Progenitor cell of endocrine pancreas (in vitro differentiated cells): ENCODE measurements at regions not wholly inside any gene's neighbourhood (a gene's known extent, or its start where the extent isn't known, plus 50 kb on each side); places are given as distances from the start of the nearest gene placed in this dataset.

Experiments used
- DNase-seq: peaks from one replicate; pipeline ENCODE4 v3.0.0; 2021; ENCODE audit warnings: low spot score; ENCODE audit not compliant: unreplicated experiment
- H3K27ac Mint-ChIP-seq: 2 replicates; pipeline ENCODE4 v1.8.0; 2021; ENCODE audit warnings: mild to moderate bottlenecking, moderate library complexity, mixed read lengths
- H3K27me3 Mint-ChIP-seq: 2 replicates; pipeline ENCODE4 v1.8.0; 2021; ENCODE audit warnings: mixed read lengths
- H3K36me3 Mint-ChIP-seq: 2 replicates; pipeline ENCODE4 v1.8.0; 2022; ENCODE audit warnings: mixed read lengths; ENCODE audit not compliant: insufficient read depth
- H3K4me1 Mint-ChIP-seq: 2 replicates; pipeline ENCODE4 v1.8.0; 2021; ENCODE audit warnings: low read depth, mixed read lengths
- H3K4me3 Mint-ChIP-seq: 2 replicates; pipeline ENCODE4 v1.8.0; 2021; ENCODE audit warnings: low read depth, mild to moderate bottlenecking, moderate library complexity, mixed read lengths
- H3K9me3 Mint-ChIP-seq: 2 replicates; pipeline ENCODE4 v1.8.0; 2021; ENCODE audit warnings: low read depth, mixed read lengths
- TF ChIP-seq, protein P1 (sequence below): fragments of 200-600 bp; sonication (generic); IDR thresholded peaks from one replicate; pipeline ENCODE4 v1.5.0; 2021; ENCODE audit warnings: antibody characterized with exemption, mild to moderate bottlenecking; ENCODE audit not compliant: unreplicated experiment

DNA sequence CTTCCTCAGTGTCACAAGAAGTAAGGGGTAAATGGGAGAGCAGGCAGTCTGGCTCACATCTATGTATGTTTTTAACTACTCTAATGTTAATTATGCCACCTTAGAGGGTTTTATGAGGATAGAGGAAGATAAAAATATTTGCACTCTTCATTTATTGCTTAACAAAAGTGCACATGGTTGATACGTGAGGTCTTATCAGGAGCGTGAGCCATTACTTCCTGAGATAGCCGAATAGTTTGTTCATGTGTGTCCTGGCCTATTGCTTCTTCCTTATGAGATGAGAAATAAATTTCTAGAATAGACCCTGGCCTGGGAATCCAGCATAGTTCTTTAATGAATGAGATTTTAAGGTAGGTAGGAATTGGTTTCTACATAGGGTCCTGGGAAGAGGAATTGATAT lies 471.1 kb upstream of the B3GALT2 start:
- H3K36me3 Mint-ChIP-seq, result peaks cover 2% of the 10 kb centered on the region
- no peaks in the 10 kb centered on the region for H3K27me3 Mint-ChIP-seq
- H3K4me1 Mint-ChIP-seq, result peaks cover 2% of the 10 kb centered on the region
- no peak overlapping the region for H3K27ac Mint-ChIP-seq
- H3K9me3 Mint-ChIP-seq, result peaks cover 16% of the 10 kb centered on the region
- TF ChIP-seq, protein P1, sequence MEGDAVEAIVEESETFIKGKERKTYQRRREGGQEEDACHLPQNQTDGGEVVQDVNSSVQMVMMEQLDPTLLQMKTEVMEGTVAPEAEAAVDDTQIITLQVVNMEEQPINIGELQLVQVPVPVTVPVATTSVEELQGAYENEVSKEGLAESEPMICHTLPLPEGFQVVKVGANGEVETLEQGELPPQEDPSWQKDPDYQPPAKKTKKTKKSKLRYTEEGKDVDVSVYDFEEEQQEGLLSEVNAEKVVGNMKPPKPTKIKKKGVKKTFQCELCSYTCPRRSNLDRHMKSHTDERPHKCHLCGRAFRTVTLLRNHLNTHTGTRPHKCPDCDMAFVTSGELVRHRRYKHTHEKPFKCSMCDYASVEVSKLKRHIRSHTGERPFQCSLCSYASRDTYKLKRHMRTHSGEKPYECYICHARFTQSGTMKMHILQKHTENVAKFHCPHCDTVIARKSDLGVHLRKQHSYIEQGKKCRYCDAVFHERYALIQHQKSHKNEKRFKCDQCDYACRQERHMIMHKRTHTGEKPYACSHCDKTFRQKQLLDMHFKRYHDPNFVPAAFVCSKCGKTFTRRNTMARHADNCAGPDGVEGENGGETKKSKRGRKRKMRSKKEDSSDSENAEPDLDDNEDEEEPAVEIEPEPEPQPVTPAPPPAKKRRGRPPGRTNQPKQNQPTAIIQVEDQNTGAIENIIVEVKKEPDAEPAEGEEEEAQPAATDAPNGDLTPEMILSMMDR, result no peak
- no peak for DNase-seq
- H3K4me3 Mint-ChIP-seq, result no peak overlapping the region

DNA sequence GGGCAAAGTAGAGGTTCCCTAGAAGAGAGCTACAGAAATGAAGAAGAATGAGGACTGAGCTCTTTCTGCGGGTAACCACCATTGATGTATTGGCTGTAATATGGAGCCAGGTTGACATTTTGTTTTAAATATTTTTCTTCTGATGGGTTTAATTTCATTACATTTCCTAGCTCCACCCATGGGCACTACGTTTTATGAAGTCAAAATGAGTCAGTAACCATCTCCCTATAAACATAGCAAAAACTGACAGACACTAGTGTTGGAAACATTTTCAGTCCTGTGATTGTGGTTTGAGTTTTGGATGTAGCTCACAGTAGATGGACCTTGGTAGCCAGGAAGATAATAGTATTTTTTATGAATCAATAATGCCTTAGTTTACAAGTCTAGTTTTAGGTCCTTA lies 470.4 kb upstream of the B3GALT2 start:
- Mint-ChIP-seq H3K27ac (no peak overlapping the region), H3K9me3 (peaks cover 16% of the 10 kb centered on the region), H3K4me3 (no peak overlapping the region), H3K27me3 (no peaks in the 10 kb centered on the region), H3K36me3 (peaks cover 2% of the 10 kb centered on the region), H3K4me1 (peaks cover 2% of the 10 kb centered on the region)
- DNase-seq, result no peak
- TF ChIP-seq, protein P1, result no peak

DNA sequence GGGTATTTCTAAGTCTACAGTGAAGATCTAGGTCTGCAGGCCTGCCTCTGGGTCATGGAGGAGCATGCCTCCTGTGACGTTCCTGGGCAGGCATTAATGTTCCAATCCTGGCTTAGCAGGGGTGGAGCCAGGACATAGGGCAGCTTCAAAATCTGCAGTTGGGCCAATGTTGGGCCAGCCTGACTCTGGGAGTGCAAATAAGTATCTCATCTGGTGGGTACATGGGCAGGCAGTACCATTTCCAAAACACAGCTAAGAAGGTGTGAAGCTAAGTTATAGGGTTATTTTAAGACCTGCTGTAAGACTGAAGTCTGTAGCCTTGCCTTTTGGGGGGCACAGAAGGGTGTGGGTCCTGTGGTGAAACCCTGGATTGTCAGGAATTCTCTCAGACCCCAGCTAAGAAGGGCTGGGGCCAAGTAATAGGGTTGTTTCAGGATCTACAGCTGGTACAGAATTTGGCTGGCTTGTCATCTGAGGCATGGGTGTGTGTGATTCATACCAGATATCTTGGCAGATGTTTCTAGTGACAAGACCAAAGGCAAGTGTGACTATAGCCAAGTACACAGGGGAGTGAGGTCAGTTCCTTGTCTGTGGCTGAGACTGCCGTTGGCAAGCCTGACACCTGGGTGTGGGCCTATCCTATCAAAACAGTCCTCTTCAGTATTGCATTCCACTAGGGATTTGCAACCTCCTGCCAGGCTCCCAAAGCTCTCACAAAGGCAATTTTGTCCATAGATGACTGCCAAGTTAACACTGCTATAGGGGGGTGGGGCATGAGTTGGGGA lies 468.7 kb upstream of the B3GALT2 start:
- peaks cover 2% of the 10 kb centered on the region for H3K4me1 Mint-ChIP-seq
- DNase-seq, result no peak
- H3K27me3 Mint-ChIP-seq, result no peaks in the 10 kb centered on the region
- H3K4me3 Mint-ChIP-seq, result no peak overlapping the region
- no peak overlapping the region for H3K27ac Mint-ChIP-seq
- peaks cover 18% of the 10 kb centered on the region for H3K9me3 Mint-ChIP-seq
- TF ChIP-seq, protein P1, result no peak
- peaks cover 2% of the 10 kb centered on the region for H3K36me3 Mint-ChIP-seq

DNA sequence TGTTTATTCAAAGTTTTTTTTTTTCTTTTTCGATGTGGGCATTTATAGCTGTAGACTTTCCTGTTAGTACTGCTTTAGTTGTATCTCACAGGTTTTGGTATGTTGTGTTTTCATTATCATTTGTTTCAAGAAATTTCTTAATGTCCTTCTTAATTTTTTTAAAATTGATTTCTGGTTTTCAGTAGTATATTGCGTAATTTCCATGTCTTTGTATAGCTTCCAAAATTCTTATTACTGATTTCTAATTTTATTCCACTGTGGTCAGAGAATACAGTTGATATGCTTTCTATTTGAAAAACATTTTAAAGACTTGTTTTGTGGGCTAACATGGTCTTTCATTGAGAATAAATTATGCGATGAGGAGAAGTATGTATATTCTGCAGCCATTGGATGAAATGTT lies 463.2 kb upstream of the B3GALT2 start:
- no peak for DNase-seq
- peaks cover 29% of the 10 kb centered on the region for H3K9me3 Mint-ChIP-seq
- no peaks in the 10 kb centered on the region for H3K4me1 Mint-ChIP-seq
- no peak overlapping the region for H3K4me3 Mint-ChIP-seq
- no peak overlapping the region for H3K27ac Mint-ChIP-seq
- H3K27me3 Mint-ChIP-seq, result no peaks in the 10 kb centered on the region
- TF ChIP-seq, protein P1, result no peak
- H3K36me3 Mint-ChIP-seq, result peaks cover 2% of the 10 kb centered on the region

DNA sequence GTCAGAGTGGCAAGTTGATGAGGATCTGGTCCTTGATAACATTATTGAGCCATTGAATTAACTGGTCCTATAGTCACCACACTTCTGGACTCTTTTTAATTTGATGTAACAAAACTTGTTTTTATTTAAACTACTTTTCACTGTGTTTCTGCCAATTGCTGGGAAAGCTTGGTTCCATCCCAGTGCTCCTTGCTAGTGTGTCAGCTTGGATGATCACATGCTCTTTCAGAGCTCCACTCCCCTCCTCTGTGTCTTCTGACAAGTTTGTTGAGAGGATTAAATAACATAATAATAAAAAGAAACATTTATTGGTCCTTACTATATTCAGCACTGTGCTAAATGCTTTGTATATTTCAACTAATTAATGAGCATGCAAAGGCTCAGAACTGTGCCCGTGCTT lies 448.5 kb upstream of the B3GALT2 start:
- Mint-ChIP-seq H3K9me3 (peaks cover 4% of the 10 kb centered on the region), H3K4me3 (no peak overlapping the region)

More for the DNA sequence above, 448.5 kb upstream of the B3GALT2 start:
- H3K27me3 Mint-ChIP-seq, result no peaks in the 10 kb centered on the region
- DNase-seq, result no peak
- TF ChIP-seq, protein P1, result no peak
- H3K4me1 Mint-ChIP-seq, result peaks cover 5% of the 10 kb centered on the region
- no peaks in the 10 kb centered on the region for H3K36me3 Mint-ChIP-seq
- no peak overlapping the region for H3K27ac Mint-ChIP-seq
